ENCODE measurements at regions not wholly inside any gene's neighbourhood (a gene's known extent, or its start where the extent isn't known, plus 50 kb on each side); places are given as distances from the start of the nearest gene placed in this dataset.

DNA sequence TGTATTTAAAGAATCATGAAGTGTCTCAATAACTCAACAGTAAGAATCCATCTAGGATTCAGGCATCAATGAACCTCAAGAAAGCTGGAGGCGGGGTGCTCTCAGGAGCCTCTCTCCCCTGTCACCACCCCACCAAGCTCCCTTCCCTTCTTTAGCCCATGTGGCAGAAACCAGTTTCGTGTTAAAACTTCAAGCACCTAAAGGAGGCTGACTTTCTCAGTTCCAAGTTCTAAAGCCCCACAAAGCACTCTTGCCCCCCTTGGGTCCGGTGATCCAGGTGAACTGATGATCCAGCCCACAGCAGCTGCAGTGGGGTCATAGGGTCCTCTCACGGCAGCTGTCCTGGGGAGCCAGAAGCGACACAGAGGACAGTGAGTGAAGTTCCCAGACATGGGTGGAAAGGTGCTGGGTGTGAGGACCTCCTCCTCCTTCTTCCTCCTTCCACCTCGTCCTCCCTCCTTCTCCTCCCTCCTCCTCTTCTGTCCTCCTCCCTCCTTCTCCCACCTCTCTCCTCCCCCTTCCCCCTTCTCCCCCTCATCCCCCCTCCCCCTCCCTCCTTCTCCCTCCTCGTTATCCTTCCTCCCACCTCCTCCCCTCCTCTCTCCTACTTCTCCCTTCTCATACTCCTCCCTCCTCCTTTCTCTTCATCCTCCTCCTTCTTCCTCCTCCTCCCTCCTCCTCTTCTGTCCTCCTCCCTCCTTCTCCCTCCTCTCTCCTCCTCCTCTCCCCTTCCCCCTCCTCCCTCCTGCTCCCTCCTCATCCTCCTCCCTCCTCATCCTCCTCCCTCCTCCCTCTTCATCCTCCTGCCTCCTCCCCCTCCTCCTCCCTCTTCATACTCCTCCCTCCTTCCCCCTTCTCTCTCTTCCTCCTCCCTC is 192.4 kb upstream of the AGAP1 start:
- POLR2A ChIA-PET = no interaction called here
- no peak for TF ChIP-seq CTCF (IDR thresholded peaks at IDR 0.05; ENCODE audit: insufficient read depth, low read depth, low read length)
- CTCF ChIA-PET = no interaction called here

GRCh38 chr2:235302263-235302662 is 191.6 kb upstream of the AGAP1 start:
- ChIA-PET POLR2A (no interaction called here), CTCF (no interaction called here)
- no peak for DNase-seq (ENCODE audit: low read depth)
- no peak overlapping the region for H3K4me3 ChIP-seq (ENCODE audit: low read depth, low read length)
- no peaks in the 10 kb centered on the region for H3K27me3 ChIP-seq (ENCODE audit: control insufficient read depth, insufficient read depth, low read length)
- H3K36me3 ChIP-seq (ENCODE audit: control insufficient read depth, insufficient read depth, low read length) = no peaks in the 10 kb centered on the region
- TF ChIP-seq CTCF (IDR thresholded peaks at IDR 0.05; ENCODE audit: insufficient read depth, low read depth, low read length) = no peak

More for the DNA sequence above, 192.4 kb upstream of the AGAP1 start:
- DNase-seq (ENCODE audit: low read depth) = no peak
- Histone ChIP-seq H3K36me3 (ENCODE audit: control insufficient read depth, insufficient read depth, low read length) (no peaks in the 10 kb centered on the region), H3K27me3 (ENCODE audit: control insufficient read depth, insufficient read depth, low read length) (no peaks in the 10 kb centered on the region), H3K4me3 (ENCODE audit: low read depth, low read length) (no peak overlapping the region)

- ChIA-PET POLR2A (no interaction called here), CTCF (no interaction called here)
- no peak for TF ChIP-seq CTCF (IDR thresholded peaks at IDR 0.05; ENCODE audit: insufficient read depth, low read depth, low read length)
These were observed 190.1 kb upstream of the AGAP1 start for GRCh38 chr2:235303499-235304291.

DNA sequence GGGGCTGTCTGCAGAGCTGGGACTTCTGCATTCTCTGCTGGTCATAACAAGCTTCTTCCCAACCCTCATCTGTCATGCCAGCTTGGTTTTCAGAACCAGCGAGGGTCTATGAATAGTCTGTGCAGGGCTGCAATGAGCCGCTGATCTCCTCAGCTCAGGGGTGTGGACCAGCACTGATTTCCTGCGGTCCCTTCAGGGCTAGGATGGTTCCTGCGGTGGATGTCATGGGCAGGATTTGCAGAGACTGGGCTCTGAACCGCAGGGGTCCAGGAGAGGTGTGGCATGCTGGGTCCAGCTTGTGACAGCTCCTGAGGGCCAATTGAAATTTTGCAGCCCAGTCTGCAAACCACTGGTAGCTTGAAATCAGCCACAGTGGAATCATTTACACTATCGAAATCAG is 188.2 kb upstream of the AGAP1 start:
- H3K4me3 ChIP-seq (ENCODE audit: low read depth, low read length) = no peak overlapping the region
- CTCF ChIA-PET = no interaction called here
- no peak for DNase-seq (ENCODE audit: low read depth)
- POLR2A ChIA-PET = no interaction called here
- no peak for TF ChIP-seq CTCF (IDR thresholded peaks at IDR 0.05; ENCODE audit: insufficient read depth, low read depth, low read length)
- no peaks in the 10 kb centered on the region for H3K27me3 ChIP-seq (ENCODE audit: control insufficient read depth, insufficient read depth, low read length)
- H3K36me3 ChIP-seq (ENCODE audit: control insufficient read depth, insufficient read depth, low read length) = no peaks in the 10 kb centered on the region

More at GRCh38 chr2:235303499-235304291, 190.1 kb upstream of the AGAP1 start:
- no peak for DNase-seq (ENCODE audit: low read depth)
- Histone ChIP-seq H3K36me3 (ENCODE audit: control insufficient read depth, insufficient read depth, low read length) (no peaks in the 10 kb centered on the region), H3K27me3 (ENCODE audit: control insufficient read depth, insufficient read depth, low read length) (no peaks in the 10 kb centered on the region), H3K4me3 (ENCODE audit: low read depth, low read length) (no peak overlapping the region)

GRCh38 chr2:235311044-235311443 is 182.8 kb upstream of the AGAP1 start:
- Histone ChIP-seq H3K27me3 (ENCODE audit: control insufficient read depth, insufficient read depth, low read length) (no peaks in the 10 kb centered on the region), H3K36me3 (ENCODE audit: control insufficient read depth, insufficient read depth, low read length) (no peaks in the 10 kb centered on the region), H3K4me3 (ENCODE audit: low read depth, low read length) (no peak overlapping the region)
- CTCF ChIA-PET = no interaction called here
- DNase-seq (ENCODE audit: low read depth) = no peak
- POLR2A ChIA-PET = no interaction called here
- no peak for TF ChIP-seq CTCF (IDR thresholded peaks at IDR 0.05; ENCODE audit: insufficient read depth, low read depth, low read length)
